ENCODE measurements at regions not wholly inside any gene's neighbourhood (a gene's known extent, or its start where the extent isn't known, plus 50 kb on each side); places are given as distances from the start of the nearest gene placed in this dataset.

GRCh38 chr3:63089751-63090132 is 188.4 kb upstream of the SYNPR start:
- Histone ChIP-seq H3K36me3 (ENCODE audit: insufficient read depth, low read length) (no peaks in the 10 kb centered on the region), H3K27ac (ENCODE audit: low read length) (no peak overlapping the region), H4K20me1 (ENCODE audit: insufficient read depth) (no peaks in the 10 kb centered on the region), H3K79me2 (replicated peaks; ENCODE audit: insufficient read depth, low read length) (no peaks in the 10 kb centered on the region), H3F3A (ENCODE audit: insufficient read depth, low read length, poor library complexity, severe bottlenecking) (peaks cover 3% of the 10 kb centered on the region), H3K9me3 (ENCODE audit: low read length) (no peaks in the 10 kb centered on the region), H3K4me3 (ENCODE audit: low read length) (no peak overlapping the region), H3K9ac (ENCODE audit: low read length) (no peak overlapping the region), H2AFZ (ENCODE audit: low read depth, low read length) (no peak overlapping the region), H3K27me3 (ENCODE audit: insufficient read depth, low read depth, low read length) (no peaks in the 10 kb centered on the region), H3K4me2 (ENCODE audit: low read length) (no peak overlapping the region), H3K9me2 (ENCODE audit: insufficient read depth, low read length) (no peaks in the 10 kb centered on the region)
- TF ChIP-seq REST (IDR thresholded peaks at IDR 0.05; ENCODE audit: borderline replicate concordance) (no peak), EP300 (conservative IDR thresholded peaks at IDR 0.05; ENCODE audit: poor library complexity, severe bottlenecking) (no peak), MXI1 (conservative IDR thresholded peaks at IDR 0.05; ENCODE audit: poor library complexity, severe bottlenecking) (no peak), SMC3 (conservative IDR thresholded peaks at IDR 0.05; ENCODE audit: poor library complexity) (no peak), RAD21 (conservative IDR thresholded peaks at IDR 0.05) (no peak), EZH2 (IDR thresholded peaks at IDR 0.05; ENCODE audit: borderline replicate concordance, insufficient read depth, low read length, poor library complexity, severe bottlenecking) (no peak), CTCF (IDR thresholded peaks at IDR 0.05; ENCODE audit: poor library complexity, severe bottlenecking) (no peak), TAF1 (IDR thresholded peaks at IDR 0.05; ENCODE audit: low read depth) (no peak), POLR2AphosphoS5 (IDR thresholded peaks at IDR 0.05) (no peak)

- TF ChIP-seq MXI1 (conservative IDR thresholded peaks at IDR 0.05; ENCODE audit: poor library complexity, severe bottlenecking) (no peak), RAD21 (conservative IDR thresholded peaks at IDR 0.05) (no peak)
- no peak overlapping the region for H3K4me2 ChIP-seq (ENCODE audit: low read length)
- no peak overlapping the region for H3K27ac ChIP-seq (ENCODE audit: low read length)
- no peak overlapping the region for H3K9ac ChIP-seq (ENCODE audit: low read length)
- no peaks in the 10 kb centered on the region for H3K9me3 ChIP-seq (ENCODE audit: low read length)
- H2AFZ ChIP-seq (ENCODE audit: low read depth, low read length), result no peak overlapping the region
- peaks cover 3% of the 10 kb centered on the region for H3F3A ChIP-seq (ENCODE audit: insufficient read depth, low read length, poor library complexity, severe bottlenecking)
- H3K36me3 ChIP-seq (ENCODE audit: insufficient read depth, low read length), result no peaks in the 10 kb centered on the region
- H3K9me2 ChIP-seq (ENCODE audit: insufficient read depth, low read length), result no peaks in the 10 kb centered on the region
- no peaks in the 10 kb centered on the region for H4K20me1 ChIP-seq (ENCODE audit: insufficient read depth)
- no peak overlapping the region for H3K4me3 ChIP-seq (ENCODE audit: low read length)
- no peaks in the 10 kb centered on the region for H3K27me3 ChIP-seq (ENCODE audit: insufficient read depth, low read depth, low read length)
- H3K79me2 ChIP-seq (replicated peaks; ENCODE audit: insufficient read depth, low read length), result no peaks in the 10 kb centered on the region
These were observed 187.5 kb upstream of the SYNPR start for GRCh38 chr3:63090656-63091055.

- Histone ChIP-seq H3K4me2 (ENCODE audit: low read length) (peak overlapping the region; percentile 25), H3K79me2 (replicated peaks; ENCODE audit: insufficient read depth, low read length) (no peaks in the 10 kb centered on the region), H3K27me3 (ENCODE audit: insufficient read depth, low read depth, low read length) (no peaks in the 10 kb centered on the region), H3K4me3 (ENCODE audit: low read length) (peak overlapping the region; percentile 29), H3F3A (ENCODE audit: insufficient read depth, low read length, poor library complexity, severe bottlenecking) (peaks cover 3% of the 10 kb centered on the region), H3K9me2 (ENCODE audit: insufficient read depth, low read length) (no peaks in the 10 kb centered on the region), H3K27ac (ENCODE audit: low read length) (peak overlapping the region; percentile 33), H3K9me3 (ENCODE audit: low read length) (no peaks in the 10 kb centered on the region), H2AFZ (ENCODE audit: low read depth, low read length) (no peak overlapping the region), H3K36me3 (ENCODE audit: insufficient read depth, low read length) (no peaks in the 10 kb centered on the region), H4K20me1 (ENCODE audit: insufficient read depth) (no peaks in the 10 kb centered on the region), H3K9ac (ENCODE audit: low read length) (no peak overlapping the region)
- TF ChIP-seq RAD21 (conservative IDR thresholded peaks at IDR 0.05), result no peak
- peak; percentile 99 for TF ChIP-seq EP300 (conservative IDR thresholded peaks at IDR 0.05; ENCODE audit: poor library complexity, severe bottlenecking)
- TF ChIP-seq REST (IDR thresholded peaks at IDR 0.05; ENCODE audit: borderline replicate concordance), result no peak
- peak; percentile 94 for TF ChIP-seq POLR2AphosphoS5 (IDR thresholded peaks at IDR 0.05)
- TF ChIP-seq CTCF (IDR thresholded peaks at IDR 0.05; ENCODE audit: poor library complexity, severe bottlenecking), result no peak
- no peak for TF ChIP-seq EZH2 (IDR thresholded peaks at IDR 0.05; ENCODE audit: borderline replicate concordance, insufficient read depth, low read length, poor library complexity, severe bottlenecking)
- no peak for TF ChIP-seq SMC3 (conservative IDR thresholded peaks at IDR 0.05; ENCODE audit: poor library complexity)
- TF ChIP-seq MXI1 (conservative IDR thresholded peaks at IDR 0.05; ENCODE audit: poor library complexity, severe bottlenecking), result peak; percentile 23
These were observed 185.6 kb upstream of the SYNPR start for GRCh38 chr3:63092515-63092914.

Data from neural cell (in vitro differentiated cells).